HCT116 (cell line): ENCODE measurements at regions not wholly inside any gene's neighbourhood (a gene's known extent, or its start where the extent isn't known, plus 50 kb on each side); places are given as distances from the start of the nearest gene placed in this dataset.
"Not testable (repeated sequence)": the region's sequence is repeated elsewhere in the genome, so short reads cannot be mapped to it uniquely, and the experiment has no call there.

Source experiments
- ATF3 ChIP-seq: IDR thresholded peaks from 2 replicates; pipeline ENCODE4 v1.6.1; 2012
- CTCF ChIP-seq, 3 experiments: fragments of 200-600 bp in 1 of 3; sonication (generic) in 1 of 3; IDR thresholded peaks in 2 of 3; conservative IDR thresholded peaks in 1 of 3; 2 replicates each; pipeline ENCODE4 v1.5.1; 2012 to 2017; ENCODE audit warnings: low read depth in 2 of 3, low read length in 2 of 3, antibody characterized with exemption in 1 of 3, borderline replicate concordance in 1 of 3, control low read depth in 1 of 3, mild to moderate bottlenecking in 1 of 3, mixed read lengths in 1 of 3, mixed run types in 1 of 3, moderate library complexity in 1 of 3; ENCODE audit not compliant: insufficient read depth in 1 of 3
- ELF1 ChIP-seq: IDR thresholded peaks from 2 replicates; pipeline ENCODE4 v1.6.1; 2012; ENCODE audit warnings: low read depth, borderline replicate concordance
- EZH2 ChIP-seq: fragments of 200-600 bp; sonication (generic); IDR thresholded peaks from 2 replicates; pipeline ENCODE4 v1.6.1; 2017; ENCODE audit warnings: antibody characterized with exemption, mixed run types
- POLR2A ChIP-seq: IDR thresholded peaks from 2 replicates; pipeline ENCODE4 v1.7.0; 2011; ENCODE audit warnings: borderline replicate concordance; ENCODE audit not compliant: insufficient read depth, insufficient read length; ENCODE audit errors: extremely low read depth
- YY1 ChIP-seq: IDR thresholded peaks from 2 replicates; pipeline ENCODE4 v1.6.1; 2011; ENCODE audit warnings: low read length, low read depth, moderate library complexity, mild to moderate bottlenecking; ENCODE audit not compliant: insufficient replicate concordance; ENCODE audit errors: extremely low read depth

- TF ChIP-seq CTCF (IDR thresholded peaks at IDR 0.05 in 2 of 3, conservative IDR thresholded peaks at IDR 0.05 in 1 of 3; ENCODE audit: borderline replicate concordance in 1 of 3, insufficient read depth in 1 of 3, low read depth in 2 of 3, low read length in 2 of 3); POLR2A; ATF3; ELF1; EZH2; YY1: not testable (repeated sequence)
Observed at GRCh38 chrX:46223499-46223898, 321.7 kb downstream of the ZNF674 start.
